SK-N-SH (cell line): ENCODE measurements at regions not wholly inside any gene's neighbourhood (a gene's known extent, or its start where the extent isn't known, plus 50 kb on each side); places are given as distances from the start of the nearest gene placed in this dataset.

Experiments used
- CTCF ChIA-PET: fragments of 300-600, 350-600 bp; formaldehyde crosslinking; extraction: SDS; loops from one replicate; lab custom pipeline; 2021; lab: Yijun Ruan, JAX
- POLR2A ChIA-PET: fragments of 350-600 bp; sonication (Branson Sonifier 250); formaldehyde crosslinking; extraction: SDS; loops from one replicate; lab custom pipeline; 2020; ENCODE audit warnings: antibody characterized with exemption, inconsistent platforms; lab: Yijun Ruan, JAX
- DNase-seq: peaks from one replicate; pipeline ENCODE4 v3.0.0; 2012
- H2AFZ ChIP-seq: fragments of 200-600 bp; sonication (generic); 2 replicates; pipeline ENCODE4 v1.8.1; 2016; ENCODE audit warnings: antibody characterized with exemption, mild to moderate bottlenecking, low read depth
- H3F3A ChIP-seq: fragments of 200-600 bp; sonication (generic); replicated peaks from 2 replicates; pipeline ENCODE3; 2016; ENCODE audit warnings: antibody characterized with exemption, mild to moderate bottlenecking; ENCODE audit not compliant: insufficient read depth
- H3K27ac ChIP-seq, 2 experiments: fragments of 200-500 bp in 1 of 2; fragments of 200-600 bp in 1 of 2; sonication (Bioruptor generic) in 1 of 2; sonication (generic), shearing (Covaris generic) in 1 of 2; 2 replicates each; pipeline versions ENCODE4 v1.5.1 to v1.6.1; 2014 to 2016; ENCODE audit warnings: low read depth in 2 of 2, inconsistent platforms in 1 of 2, low read length in 1 of 2, mild to moderate bottlenecking in 1 of 2, mixed read lengths in 1 of 2
- H3K27me3 ChIP-seq: fragments of 200-600 bp; sonication (generic), shearing (Covaris generic); 2 replicates; pipeline ENCODE4 v1.6.1; 2016; ENCODE audit warnings: mixed run types; ENCODE audit not compliant: insufficient read depth
- H3K36me3 ChIP-seq, 2 experiments: fragments of 200-500 bp in 1 of 2; fragments of 200-600 bp in 1 of 2; sonication (Bioruptor generic) in 1 of 2; sonication (generic) in 1 of 2; replicated peaks in 1 of 2; 2 replicates each; pipeline versions ENCODE3 to v1.5.1; 2014 to 2016; ENCODE audit warnings: low read length in 1 of 2, mild to moderate bottlenecking in 1 of 2; ENCODE audit not compliant: insufficient read depth in 2 of 2, control insufficient read depth in 1 of 2
- H3K4me1 ChIP-seq, 2 experiments: fragments of 200-500 bp in 1 of 2; fragments of 200-600 bp in 1 of 2; sonication (Bioruptor generic) in 1 of 2; sonication (generic), shearing (Covaris generic) in 1 of 2; 2 replicates each; pipeline versions ENCODE4 v1.5.1 to v1.6.1; 2014 to 2016; ENCODE audit warnings: low read depth in 1 of 2, low read length in 1 of 2, mixed run types in 1 of 2; ENCODE audit not compliant: insufficient read depth in 2 of 2, control insufficient read depth in 1 of 2
- H3K4me2 ChIP-seq: fragments of 200-600 bp; sonication (generic), shearing (Covaris generic); 2 replicates; pipeline ENCODE4 v1.6.1; 2017; ENCODE audit warnings: mixed run types
- H3K4me3 ChIP-seq, 2 experiments: fragments of 200-500 bp in 1 of 2; fragments of 200-600 bp in 1 of 2; sonication (Bioruptor generic) in 1 of 2; sonication (generic), shearing (Covaris generic) in 1 of 2; 2 replicates each; pipeline versions ENCODE4 v1.5.1 to v1.8.1; 2014 to 2016; ENCODE audit warnings: low read depth in 2 of 2, inconsistent platforms in 1 of 2, low read length in 1 of 2, mild to moderate bottlenecking in 1 of 2, mixed read lengths in 1 of 2, moderate library complexity in 1 of 2
- H3K79me2 ChIP-seq: fragments of 200-600 bp; sonication (generic); 2 replicates; pipeline ENCODE4 v1.8.1; 2017; ENCODE audit warnings: mild to moderate bottlenecking; ENCODE audit not compliant: insufficient read depth
- H3K9ac ChIP-seq: fragments of 200-600 bp; sonication (generic); 2 replicates; pipeline ENCODE4 v1.6.1; 2017; ENCODE audit warnings: mixed run types
- H3K9me2 ChIP-seq: fragments of 200-600 bp; sonication (generic); 2 replicates; pipeline ENCODE4 v1.6.1; 2017; ENCODE audit warnings: mixed run types
- H3K9me3 ChIP-seq: fragments of 200-600 bp; sonication (generic); 2 replicates; pipeline ENCODE4 v1.6.1; 2017; ENCODE audit warnings: mixed run types, mild to moderate bottlenecking, moderate library complexity
- H4K20me1 ChIP-seq: fragments of 200-600 bp; sonication (generic); 2 replicates; pipeline ENCODE4 v1.6.1; 2017; ENCODE audit warnings: mild to moderate bottlenecking, mixed run types; ENCODE audit not compliant: insufficient read depth
- CHD2 ChIP-seq: fragments of 150-350 bp; IDR thresholded peaks from 2 replicates; pipeline ENCODE4 v1.6.1; 2018; ENCODE audit warnings: low read length; ENCODE audit not compliant: partially characterized antibody
- ELF1 ChIP-seq: IDR thresholded peaks from 2 replicates; pipeline ENCODE4 v1.4.0; 2012
- GATA2 ChIP-seq: sonication (generic); formaldehyde crosslinking; IDR thresholded peaks from 2 replicates; pipeline ENCODE4 v1.5.0; 2020; ENCODE audit warnings: mild to moderate bottlenecking, missing genetic modification reagents
- NFIC ChIP-seq: IDR thresholded peaks from 2 replicates; pipeline ENCODE4 v1.4.0; 2012; ENCODE audit warnings: borderline replicate concordance
- REST ChIP-seq: IDR thresholded peaks from 2 replicates; pipeline ENCODE4 v1.6.1; 2012; ENCODE audit warnings: mild to moderate bottlenecking, low read depth, low read length, moderate library complexity
- RFX5 ChIP-seq: IDR thresholded peaks from 2 replicates; pipeline ENCODE4 v1.6.1; 2012; ENCODE audit warnings: mild to moderate bottlenecking, improper control_type of control experiment, low read length
- RXRA ChIP-seq: IDR thresholded peaks from 2 replicates; pipeline ENCODE4 v1.4.0; 2012; ENCODE audit warnings: low read depth, mild to moderate bottlenecking, borderline replicate concordance
- SMC3 ChIP-seq: IDR thresholded peaks from 2 replicates; pipeline ENCODE4 v1.6.1; 2012; ENCODE audit warnings: low read depth, low read length, improper control_type of control experiment
- USF1 ChIP-seq: IDR thresholded peaks from 2 replicates; pipeline ENCODE4 v1.4.0; 2012; ENCODE audit warnings: low read depth, borderline replicate concordance
- WGBS: methylation state at CpG from one replicate; pipeline ENCODE4 v1.1.6; 2017; ENCODE audit warnings: low lambda C conversion rate; 5-methylcytosine and 5-hydroxymethylcytosine counted together

GRCh38 chr2:19810148-19810547 is 91.6 kb downstream of the TTC32 start:
- no peaks in the 10 kb centered on the region for H3F3A ChIP-seq
- no peak for TF ChIP-seq CHD2
- TF ChIP-seq SMC3 = no peak
- no peak for TF ChIP-seq ELF1
- TF ChIP-seq GATA2 (CRISPR knock-in tag) = no peak
- TF ChIP-seq NFIC = no peak
- no peak for TF ChIP-seq RFX5
- TF ChIP-seq REST = no peak
- TF ChIP-seq RXRA = no peak
- TF ChIP-seq, all 33 proteins: peak for 0
- H2AFZ ChIP-seq = no peak overlapping the region
- H3K9ac ChIP-seq = no peak overlapping the region
- H3K27me3 ChIP-seq = peaks cover 15% of the 10 kb centered on the region; the same call in 1 of the 2 replicates
- H4K20me1 ChIP-seq = no peaks in the 10 kb centered on the region
- no peak overlapping the region for H3K4me2 ChIP-seq
- no peaks in the 10 kb centered on the region for H3K79me2 ChIP-seq
- POLR2A ChIA-PET = no interaction called here
- H3K4me3 ChIP-seq = no peak overlapping the region
- CTCF ChIA-PET = no interaction called here
- H3K4me1 ChIP-seq = peaks cover 0 to 3% of the 10 kb centered on the region in 2 experiments; a peak in 1 of 4 replicates
- H3K27ac ChIP-seq = no peak overlapping the region
- no peaks in the 10 kb centered on the region for H3K36me3 ChIP-seq
- 57% methylated on average over 5 of the region's 5 CpGs for WGBS
- no peaks in the 10 kb centered on the region for H3K9me2 ChIP-seq
- H3K9me3 ChIP-seq = no peaks in the 10 kb centered on the region
- DNase-seq = no peak

- no peak for DNase-seq
- no peaks in the 10 kb centered on the region for H3K36me3 ChIP-seq
- H3F3A ChIP-seq = no peaks in the 10 kb centered on the region
- peaks cover 0 to 3% of the 10 kb centered on the region in 2 experiments; a peak in 1 of 4 replicates for H3K4me1 ChIP-seq
- peaks cover 15% of the 10 kb centered on the region; the same call in 1 of the 2 replicates for H3K27me3 ChIP-seq
- no peak overlapping the region for H2AFZ ChIP-seq
- no peaks in the 10 kb centered on the region for H4K20me1 ChIP-seq
- no peaks in the 10 kb centered on the region for H3K9me2 ChIP-seq
- no peaks in the 10 kb centered on the region for H3K9me3 ChIP-seq
- H3K9ac ChIP-seq = no peak overlapping the region
- no peak overlapping the region for H3K4me3 ChIP-seq
- H3K79me2 ChIP-seq = no peaks in the 10 kb centered on the region
- H3K27ac ChIP-seq = no peak overlapping the region
- WGBS = 50% methylated on average over 6 of the region's 7 CpGs
- no peak for TF ChIP-seq USF1
- POLR2A ChIA-PET = no interaction called here
- CTCF ChIA-PET = interaction anchor here (1.7 kb wide), 1 partner anchor 54 kb away, joined by 5 read pairs; no protein-coding TSS in a partner anchor
- H3K4me2 ChIP-seq = no peak overlapping the region
Measured at GRCh38 chr2:19809206-19809605, 92.6 kb downstream of the TTC32 start.
